ENCODE measurements at regions not wholly inside any gene's neighbourhood (a gene's known extent, or its start where the extent isn't known, plus 50 kb on each side); places are given as distances from the start of the nearest gene placed in this dataset.

DNA sequence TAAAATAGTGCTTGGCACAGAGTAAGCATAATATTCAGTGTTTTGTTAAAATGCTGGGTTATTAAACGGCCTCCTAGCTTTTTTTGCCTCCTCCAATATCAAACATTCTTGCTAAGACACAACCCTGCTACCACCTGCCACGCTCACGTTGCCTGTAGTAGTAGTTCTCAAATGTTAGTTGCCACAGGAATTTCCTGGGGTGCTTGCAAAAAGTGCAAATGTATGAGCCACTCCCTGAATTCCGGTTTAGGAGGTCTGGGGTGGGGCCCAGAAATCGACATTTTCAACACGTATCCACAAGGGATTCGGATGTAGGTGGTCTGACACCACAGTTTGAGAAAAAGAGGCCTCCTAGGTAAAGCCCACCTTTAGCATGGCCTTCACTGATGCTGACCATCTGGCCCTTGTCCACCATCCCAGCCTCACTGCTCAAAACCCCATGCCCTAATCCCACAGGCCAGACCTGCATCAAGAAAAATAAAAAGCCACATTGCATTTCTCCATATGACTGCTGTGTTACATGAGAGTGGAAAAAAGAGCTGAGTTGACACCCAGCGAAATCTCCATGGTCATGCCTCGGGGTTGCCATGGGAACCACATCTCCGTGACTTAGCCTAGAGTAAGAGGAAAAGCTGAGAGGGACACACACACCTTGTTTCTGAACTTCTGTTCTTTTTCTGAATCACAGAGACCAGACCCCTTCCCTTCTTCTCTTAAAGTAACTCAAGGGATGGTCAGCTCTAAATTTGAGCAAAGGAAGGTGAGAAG lies 116.4 kb upstream of the HES1 start:
- Histone ChIP-seq H3K4me3 (ENCODE audit: low read depth, low read length) (no peak overlapping the region), H3K9me3 (ENCODE audit: control insufficient read depth, insufficient read depth, low read length) (no peaks in the 10 kb centered on the region), H3K36me3 (ENCODE audit: control insufficient read depth, insufficient read depth, low read length) (no peaks in the 10 kb centered on the region), H3K4me1 (ENCODE audit: control insufficient read depth, insufficient read depth, low read length) (no peaks in the 10 kb centered on the region), H3K27me3 (ENCODE audit: control insufficient read depth, insufficient read depth, low read length) (no peaks in the 10 kb centered on the region), H3K9ac (ENCODE audit: low read depth, low read length) (no peak overlapping the region)

DNA sequence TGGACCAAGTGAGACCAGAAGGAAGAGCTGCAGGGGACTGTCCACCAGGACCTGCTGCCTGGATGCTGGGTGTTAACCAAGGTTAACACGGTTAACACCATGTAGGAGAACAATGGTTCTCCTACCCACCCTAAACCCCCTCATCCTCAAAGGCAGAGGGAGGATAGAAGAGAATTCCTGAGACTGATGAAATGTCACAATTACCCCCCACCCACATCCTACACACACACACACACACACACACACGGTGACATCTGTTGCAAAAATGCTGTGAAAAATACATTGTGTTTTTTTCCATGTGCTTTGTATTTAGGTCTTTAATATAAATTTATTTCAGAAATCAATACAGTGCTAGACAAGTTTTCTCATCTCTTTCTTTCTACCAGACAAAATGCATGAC lies 113.9 kb upstream of the HES1 start:
- Histone ChIP-seq H3K36me3 (ENCODE audit: control insufficient read depth, insufficient read depth, low read length) (no peaks in the 10 kb centered on the region), H3K4me1 (ENCODE audit: control insufficient read depth, insufficient read depth, low read length) (no peaks in the 10 kb centered on the region), H3K4me3 (ENCODE audit: low read depth, low read length) (no peak overlapping the region), H3K9me3 (ENCODE audit: control insufficient read depth, insufficient read depth, low read length) (no peaks in the 10 kb centered on the region), H3K9ac (ENCODE audit: low read depth, low read length) (no peak overlapping the region), H3K27me3 (ENCODE audit: control insufficient read depth, insufficient read depth, low read length) (no peaks in the 10 kb centered on the region)

DNA sequence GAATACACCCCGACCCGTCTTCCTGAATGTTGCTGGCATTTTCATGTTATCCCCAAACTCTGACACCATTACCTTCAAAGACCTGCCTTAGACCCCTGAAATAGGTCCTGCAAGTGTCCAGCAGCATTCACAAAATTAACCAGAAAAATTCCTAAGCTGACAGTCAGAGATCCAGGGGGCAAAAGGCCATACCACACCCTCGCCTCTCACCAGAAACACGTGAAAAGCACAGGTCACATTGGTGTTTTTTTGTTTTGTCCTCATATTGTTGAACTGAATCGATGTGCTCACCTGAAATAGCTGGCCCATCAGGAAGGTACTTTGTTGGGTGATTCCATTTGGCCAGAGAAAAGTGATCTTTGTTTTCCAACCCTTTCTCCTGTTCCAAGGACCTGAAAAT lies 113.1 kb upstream of the HES1 start:
- Histone ChIP-seq H3K9ac (ENCODE audit: low read depth, low read length) (no peak overlapping the region), H3K9me3 (ENCODE audit: control insufficient read depth, insufficient read depth, low read length) (peaks cover 3% of the 10 kb centered on the region), H3K4me3 (ENCODE audit: low read depth, low read length) (no peak overlapping the region), H3K4me1 (ENCODE audit: control insufficient read depth, insufficient read depth, low read length) (no peaks in the 10 kb centered on the region), H3K27me3 (ENCODE audit: control insufficient read depth, insufficient read depth, low read length) (no peaks in the 10 kb centered on the region), H3K36me3 (ENCODE audit: control insufficient read depth, insufficient read depth, low read length) (no peaks in the 10 kb centered on the region)

DNA sequence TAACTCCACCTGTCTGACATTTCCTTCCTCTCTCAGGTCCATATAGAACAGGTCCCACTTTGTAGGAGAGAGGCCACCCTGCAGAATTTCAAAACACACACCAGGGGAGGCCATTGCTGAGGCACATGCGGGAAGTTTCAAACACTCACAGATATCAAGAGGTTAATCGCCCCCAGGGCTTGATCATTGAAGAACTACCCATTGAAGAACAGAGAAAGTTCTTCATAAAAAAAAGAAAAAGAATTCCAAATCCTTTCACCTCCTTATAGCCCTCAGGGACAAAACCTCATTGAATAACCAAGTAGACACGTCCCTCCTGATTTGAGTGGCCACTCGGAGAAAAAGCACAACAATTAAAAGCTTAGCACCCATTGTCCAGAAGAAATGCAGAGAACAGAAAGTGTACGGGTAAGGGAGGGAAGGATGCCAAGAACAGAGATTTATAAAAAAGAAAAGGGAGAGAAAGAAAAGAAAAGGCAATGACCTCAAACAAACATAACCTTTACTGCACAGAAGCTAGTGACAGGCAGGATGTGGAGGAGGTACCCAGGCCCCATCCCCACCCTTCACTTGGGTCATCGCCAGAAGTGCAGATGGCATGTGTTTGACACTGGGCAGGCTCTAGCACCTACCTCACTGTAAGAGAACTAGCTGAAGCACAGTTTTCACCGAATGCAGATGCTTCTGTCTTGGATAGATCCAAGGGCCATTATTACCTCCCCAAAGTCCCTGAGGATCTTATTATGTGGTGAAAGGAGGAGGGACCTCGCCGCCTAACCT lies 112.3 kb upstream of the HES1 start:
- Histone ChIP-seq H3K4me3 (ENCODE audit: low read depth, low read length) (no peak overlapping the region), H3K36me3 (ENCODE audit: control insufficient read depth, insufficient read depth, low read length) (no peaks in the 10 kb centered on the region), H3K9ac (ENCODE audit: low read depth, low read length) (no peak overlapping the region), H3K9me3 (ENCODE audit: control insufficient read depth, insufficient read depth, low read length) (peaks cover 3% of the 10 kb centered on the region), H3K4me1 (ENCODE audit: control insufficient read depth, insufficient read depth, low read length) (no peaks in the 10 kb centered on the region), H3K27me3 (ENCODE audit: control insufficient read depth, insufficient read depth, low read length) (no peaks in the 10 kb centered on the region)

DNA sequence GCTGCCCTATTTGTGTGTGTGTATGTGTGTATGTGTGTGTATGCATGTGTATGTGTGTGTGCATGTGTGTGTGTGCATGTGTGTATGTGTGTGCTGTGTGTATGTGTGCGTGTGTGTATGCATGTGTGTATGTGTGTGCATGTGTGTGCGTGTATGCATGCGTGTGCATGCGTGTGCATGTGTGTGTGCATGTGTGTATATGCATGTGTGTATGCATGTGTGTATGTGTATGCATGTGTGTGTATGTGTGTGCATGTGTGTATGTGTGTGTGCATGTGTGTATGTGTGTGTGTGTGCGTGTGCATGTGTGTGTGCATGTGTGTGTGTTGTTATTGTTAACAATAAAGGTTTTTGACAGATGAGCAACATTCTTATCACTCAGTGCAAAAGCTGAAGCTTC lies 110.8 kb upstream of the HES1 start:
- Histone ChIP-seq H3K36me3 (ENCODE audit: control insufficient read depth, insufficient read depth, low read length) (no peaks in the 10 kb centered on the region), H3K4me3 (ENCODE audit: low read depth, low read length) (no peak overlapping the region), H3K9me3 (ENCODE audit: control insufficient read depth, insufficient read depth, low read length) (peaks cover 3% of the 10 kb centered on the region), H3K27me3 (ENCODE audit: control insufficient read depth, insufficient read depth, low read length) (no peaks in the 10 kb centered on the region), H3K4me1 (ENCODE audit: control insufficient read depth, insufficient read depth, low read length) (no peaks in the 10 kb centered on the region), H3K9ac (ENCODE audit: low read depth, low read length) (no peak overlapping the region)

DNA sequence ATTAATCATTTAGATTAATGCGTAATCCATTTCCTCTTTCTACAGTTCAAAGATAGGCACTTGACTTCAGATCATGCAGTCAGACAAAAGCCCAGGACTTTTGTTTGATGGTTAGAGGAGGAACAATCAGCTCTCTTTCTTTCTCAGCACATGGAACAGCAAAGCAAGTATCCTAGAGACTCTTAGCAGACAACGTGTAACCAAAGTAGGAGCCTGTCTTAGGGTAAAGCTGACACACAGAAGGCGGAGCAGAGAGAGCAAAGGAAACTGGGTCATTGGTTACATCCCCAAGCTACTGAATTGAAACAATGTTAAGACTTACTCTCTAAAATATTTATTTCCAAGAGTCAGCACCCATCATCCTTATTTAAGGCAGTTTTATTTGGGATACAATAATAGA lies 110.0 kb upstream of the HES1 start:
- Histone ChIP-seq H3K4me3 (ENCODE audit: low read depth, low read length) (no peak overlapping the region), H3K9me3 (ENCODE audit: control insufficient read depth, insufficient read depth, low read length) (peaks cover 3% of the 10 kb centered on the region), H3K4me1 (ENCODE audit: control insufficient read depth, insufficient read depth, low read length) (no peaks in the 10 kb centered on the region), H3K36me3 (ENCODE audit: control insufficient read depth, insufficient read depth, low read length) (no peaks in the 10 kb centered on the region), H3K9ac (ENCODE audit: low read depth, low read length) (no peak overlapping the region), H3K27me3 (ENCODE audit: control insufficient read depth, insufficient read depth, low read length) (no peaks in the 10 kb centered on the region)

DNA sequence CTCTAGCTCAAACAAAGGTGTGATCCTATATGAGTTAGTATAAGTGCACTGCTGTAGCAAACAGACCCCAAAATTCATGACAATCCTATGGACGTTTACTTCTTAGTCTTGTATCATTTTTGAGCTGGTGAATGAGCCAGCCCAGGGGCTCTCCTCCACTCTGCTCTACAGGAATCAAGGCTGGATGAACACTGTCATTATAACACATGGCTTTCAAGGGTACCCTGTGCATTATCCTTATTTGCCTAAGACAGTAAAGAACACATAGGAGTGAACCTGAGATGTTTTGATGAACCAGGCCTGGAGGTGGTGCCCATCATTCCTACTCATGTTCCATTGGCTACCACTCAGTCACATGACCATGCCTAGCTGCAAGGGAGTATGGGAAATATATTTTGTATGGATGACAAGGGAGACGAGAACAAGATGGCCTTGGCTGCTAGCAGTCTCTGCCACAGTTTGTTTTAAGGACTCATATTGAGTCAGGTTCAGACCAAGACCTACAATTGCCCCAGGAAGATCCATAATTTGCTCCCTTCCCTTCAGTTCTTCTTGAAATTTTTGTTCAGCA lies 107.4 kb upstream of the HES1 start:
- H3K4me3 ChIP-seq (ENCODE audit: low read depth, low read length): no peak overlapping the region
- H3K4me1 ChIP-seq (ENCODE audit: control insufficient read depth, insufficient read depth, low read length): peaks cover 13% of the 10 kb centered on the region
- no peak overlapping the region for H3K9ac ChIP-seq (ENCODE audit: low read depth, low read length)
- H3K9me3 ChIP-seq (ENCODE audit: control insufficient read depth, insufficient read depth, low read length): peaks cover 3% of the 10 kb centered on the region
- H3K27me3 ChIP-seq (ENCODE audit: control insufficient read depth, insufficient read depth, low read length): no peaks in the 10 kb centered on the region
- no peaks in the 10 kb centered on the region for H3K36me3 ChIP-seq (ENCODE audit: control insufficient read depth, insufficient read depth, low read length)

DNA sequence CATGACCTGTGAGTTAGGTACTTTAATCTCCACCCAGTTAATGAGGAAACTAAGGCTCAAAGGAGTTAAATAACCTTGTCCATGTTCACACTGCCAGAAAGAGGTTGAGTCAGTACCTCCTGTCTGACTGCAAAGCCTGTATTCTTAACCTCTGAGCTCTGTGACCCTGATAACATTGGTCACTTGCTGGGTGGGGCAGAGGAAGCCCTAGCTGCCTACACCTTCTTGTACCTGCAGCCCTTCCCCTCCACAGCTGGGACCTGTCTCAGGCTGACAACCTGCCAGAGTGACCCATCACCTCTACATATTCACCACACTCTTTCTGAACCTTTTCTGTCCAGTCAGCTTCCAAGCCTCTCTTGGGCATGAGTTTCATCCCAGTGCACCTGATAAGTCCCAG lies 106.1 kb upstream of the HES1 start:
- Histone ChIP-seq H3K4me1 (ENCODE audit: control insufficient read depth, insufficient read depth, low read length) (peaks cover 13% of the 10 kb centered on the region), H3K9ac (ENCODE audit: low read depth, low read length) (no peak overlapping the region), H3K9me3 (ENCODE audit: control insufficient read depth, insufficient read depth, low read length) (peaks cover 3% of the 10 kb centered on the region), H3K36me3 (ENCODE audit: control insufficient read depth, insufficient read depth, low read length) (no peaks in the 10 kb centered on the region), H3K27me3 (ENCODE audit: control insufficient read depth, insufficient read depth, low read length) (peaks cover 4% of the 10 kb centered on the region), H3K4me3 (ENCODE audit: low read depth, low read length) (no peak overlapping the region)

DNA sequence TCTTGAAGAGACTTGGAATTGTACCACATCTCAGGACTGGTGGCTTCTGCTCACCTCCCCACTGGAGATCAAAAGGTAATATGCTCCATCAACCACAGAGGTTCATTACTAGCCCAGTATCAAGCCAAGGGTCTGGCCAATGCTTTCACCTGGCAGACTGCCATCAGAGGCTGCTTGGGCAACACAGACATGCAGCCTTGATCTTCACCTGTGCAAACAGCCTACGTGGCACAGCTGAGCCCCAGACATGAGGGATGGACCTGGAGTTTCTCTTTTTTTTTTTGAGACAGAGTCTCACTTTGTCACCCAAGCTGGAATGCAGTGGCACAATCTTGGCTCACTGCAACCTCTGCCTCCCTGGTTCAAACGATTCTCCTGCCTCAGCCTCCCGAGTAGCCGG lies 105.6 kb upstream of the HES1 start:
- no peak overlapping the region for H3K9ac ChIP-seq (ENCODE audit: low read depth, low read length)

DNA sequence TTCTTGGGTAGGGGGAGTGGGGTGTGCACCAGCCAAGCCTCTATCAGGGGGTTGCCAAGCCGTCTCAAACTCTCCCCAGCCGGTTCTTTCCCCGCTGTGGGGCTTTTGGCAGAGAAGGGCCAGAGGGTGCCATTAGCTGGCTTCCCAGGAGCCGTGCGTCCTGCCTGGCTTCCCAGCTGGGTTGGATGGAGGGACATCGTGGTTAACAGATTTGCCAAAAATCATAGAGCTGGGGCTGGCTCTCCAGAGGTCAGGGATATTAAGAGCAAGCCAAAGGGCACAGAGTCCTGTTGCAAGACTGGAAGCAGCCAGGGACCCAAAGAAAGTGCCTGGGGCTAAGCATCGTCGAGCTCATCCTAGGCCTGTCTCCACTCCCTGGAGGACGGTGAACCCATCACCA lies 104.6 kb upstream of the HES1 start:
- H3K4me3 ChIP-seq (ENCODE audit: low read depth, low read length): no peak overlapping the region
- no peak overlapping the region for H3K9ac ChIP-seq (ENCODE audit: low read depth, low read length)
- peaks cover 7% of the 10 kb centered on the region for H3K27me3 ChIP-seq (ENCODE audit: control insufficient read depth, insufficient read depth, low read length)
- H3K9me3 ChIP-seq (ENCODE audit: control insufficient read depth, insufficient read depth, low read length): peaks cover 3% of the 10 kb centered on the region
- no peaks in the 10 kb centered on the region for H3K36me3 ChIP-seq (ENCODE audit: control insufficient read depth, insufficient read depth, low read length)
- peaks cover 13% of the 10 kb centered on the region for H3K4me1 ChIP-seq (ENCODE audit: control insufficient read depth, insufficient read depth, low read length)

More for the DNA sequence above, 105.6 kb upstream of the HES1 start:
- Histone ChIP-seq H3K36me3 (ENCODE audit: control insufficient read depth, insufficient read depth, low read length) (no peaks in the 10 kb centered on the region), H3K4me1 (ENCODE audit: control insufficient read depth, insufficient read depth, low read length) (peaks cover 13% of the 10 kb centered on the region), H3K27me3 (ENCODE audit: control insufficient read depth, insufficient read depth, low read length) (peaks cover 7% of the 10 kb centered on the region), H3K9me3 (ENCODE audit: control insufficient read depth, insufficient read depth, low read length) (peaks cover 3% of the 10 kb centered on the region), H3K4me3 (ENCODE audit: low read depth, low read length) (no peak overlapping the region)

DNA sequence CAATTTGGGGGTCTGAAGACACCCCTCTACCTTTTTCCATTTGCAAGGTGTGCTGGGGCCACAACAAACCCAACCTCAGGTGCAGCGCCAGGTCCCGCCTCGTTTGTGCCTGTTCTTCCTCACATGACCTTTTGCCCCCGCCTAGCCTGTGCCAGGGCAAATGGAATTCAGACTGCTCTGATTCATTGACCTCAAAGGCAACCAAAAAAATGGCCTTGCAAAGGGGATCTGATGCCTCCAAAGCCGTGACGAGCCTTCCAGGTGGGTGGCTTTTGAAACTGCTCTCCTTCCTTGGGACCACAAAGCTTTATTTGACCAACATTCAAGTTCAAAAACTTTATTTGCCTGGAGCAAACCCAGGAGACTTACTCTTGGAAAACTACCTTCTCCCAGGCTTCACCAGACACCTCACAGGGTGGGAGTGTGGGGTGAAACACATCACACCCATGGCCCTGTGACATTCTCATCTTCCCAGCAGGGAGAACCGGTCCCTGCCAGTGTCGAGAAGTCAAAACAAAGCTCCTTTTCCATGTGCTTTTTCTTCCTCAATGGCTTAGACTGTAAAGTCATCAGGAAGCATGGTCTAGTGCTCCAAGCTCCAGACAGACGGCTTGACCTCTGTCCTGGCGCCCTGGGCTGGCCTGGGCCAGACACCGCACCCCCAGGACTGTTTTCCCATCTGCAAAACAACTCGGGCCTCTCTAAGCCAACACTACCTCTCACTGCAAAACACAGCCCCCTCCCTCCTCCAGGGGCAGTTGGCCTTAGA lies 103.9 kb upstream of the HES1 start:
- H3K36me3 ChIP-seq (ENCODE audit: control insufficient read depth, insufficient read depth, low read length): no peaks in the 10 kb centered on the region
- H3K4me3 ChIP-seq (ENCODE audit: low read depth, low read length): no peak overlapping the region
- H3K9ac ChIP-seq (ENCODE audit: low read depth, low read length): no peak overlapping the region
- H3K4me1 ChIP-seq (ENCODE audit: control insufficient read depth, insufficient read depth, low read length): peaks cover 13% of the 10 kb centered on the region
- peaks cover 7% of the 10 kb centered on the region for H3K27me3 ChIP-seq (ENCODE audit: control insufficient read depth, insufficient read depth, low read length)
- peaks cover 3% of the 10 kb centered on the region for H3K9me3 ChIP-seq (ENCODE audit: control insufficient read depth, insufficient read depth, low read length)
